ENCODE measurements at regions not wholly inside any gene's neighbourhood (a gene's known extent, or its start where the extent isn't known, plus 50 kb on each side); places are given as distances from the start of the nearest gene placed in this dataset.

GRCh38 chr1:25006770-25007169 is 76.7 kb upstream of the RUNX3 start:
- TF ChIP-seq TOX (CRISPR knock-in tag; IDR thresholded peaks at IDR 0.05; ENCODE audit: borderline replicate concordance) (no peak), ISL1 (CRISPR knock-in tag; IDR thresholded peaks at IDR 0.05) (no peak), ESRRG (CRISPR knock-in tag; IDR thresholded peaks at IDR 0.05) (no peak), RARB (CRISPR knock-in tag; IDR thresholded peaks at IDR 0.05) (no peak), SNAI2 (CRISPR knock-in tag; IDR thresholded peaks at IDR 0.05) (no peak), CSDC2 (CRISPR knock-in tag; IDR thresholded peaks at IDR 0.05) (no peak), ZNF8 (CRISPR knock-in tag; IDR thresholded peaks at IDR 0.05) (no peak), PPARA (CRISPR knock-in tag; IDR thresholded peaks at IDR 0.05; ENCODE audit: borderline replicate concordance) (no peak), ZFP30 (CRISPR knock-in tag; IDR thresholded peaks at IDR 0.05) (no peak), POU6F1 (CRISPR knock-in tag; IDR thresholded peaks at IDR 0.05; ENCODE audit: borderline replicate concordance, low read depth) (no peak), CREB5 (CRISPR knock-in tag; IDR thresholded peaks at IDR 0.05; ENCODE audit: low read depth) (no peak), OSR1 (CRISPR knock-in tag; IDR thresholded peaks at IDR 0.05) (no peak), ZNF565 (CRISPR knock-in tag; conservative IDR thresholded peaks at IDR 0.05; ENCODE audit: low read depth) (no peak), TSHZ2 (CRISPR knock-in tag; IDR thresholded peaks at IDR 0.05) (no peak)
- ATAC-seq: no peak

GRCh38 chr1:25004355-25004754 is 74.3 kb upstream of the RUNX3 start:
- no peak for ATAC-seq
- no peak for TF ChIP-seq GLIS3 (CRISPR knock-in tag; IDR thresholded peaks at IDR 0.05)
- TF ChIP-seq PPARA (CRISPR knock-in tag; IDR thresholded peaks at IDR 0.05; ENCODE audit: borderline replicate concordance): no peak
- no peak for TF ChIP-seq OSR1 (CRISPR knock-in tag; IDR thresholded peaks at IDR 0.05)
- no peak for TF ChIP-seq ESRRG (CRISPR knock-in tag; IDR thresholded peaks at IDR 0.05)
- no peak for TF ChIP-seq ZNF70 (CRISPR knock-in tag; IDR thresholded peaks at IDR 0.05)
- no peak for TF ChIP-seq ZC3H10 (CRISPR knock-in tag; IDR thresholded peaks at IDR 0.05)

- no peak for ATAC-seq
- TF ChIP-seq ZNF8 (CRISPR knock-in tag; IDR thresholded peaks at IDR 0.05) (no peak), ESRRG (CRISPR knock-in tag; IDR thresholded peaks at IDR 0.05) (no peak), CREB5 (CRISPR knock-in tag; IDR thresholded peaks at IDR 0.05; ENCODE audit: low read depth) (no peak), ISL1 (CRISPR knock-in tag; IDR thresholded peaks at IDR 0.05) (no peak), ARNTL (CRISPR knock-in tag; IDR thresholded peaks at IDR 0.05; ENCODE audit: borderline replicate concordance, low read depth) (no peak), ZC3H10 (CRISPR knock-in tag; IDR thresholded peaks at IDR 0.05) (no peak), ZNF565 (CRISPR knock-in tag; conservative IDR thresholded peaks at IDR 0.05; ENCODE audit: low read depth) (no peak)
Measured at GRCh38 chr1:25003457-25004190, 73.5 kb upstream of the RUNX3 start.

- ATAC-seq: no peak
- no peak for TF ChIP-seq ZC3H10 (CRISPR knock-in tag; IDR thresholded peaks at IDR 0.05)
- TF ChIP-seq BACH2 (CRISPR knock-in tag; IDR thresholded peaks at IDR 0.05; ENCODE audit: borderline replicate concordance): no peak
- no peak for TF ChIP-seq ZNF70 (CRISPR knock-in tag; IDR thresholded peaks at IDR 0.05)
- TF ChIP-seq TSHZ2 (CRISPR knock-in tag; IDR thresholded peaks at IDR 0.05): no peak
- TF ChIP-seq ZNF565 (CRISPR knock-in tag; conservative IDR thresholded peaks at IDR 0.05; ENCODE audit: low read depth): no peak
- TF ChIP-seq GLIS3 (CRISPR knock-in tag; IDR thresholded peaks at IDR 0.05): no peak
- no peak for TF ChIP-seq CSRNP3 (CRISPR knock-in tag; IDR thresholded peaks at IDR 0.05)
- no peak for TF ChIP-seq OSR1 (CRISPR knock-in tag; IDR thresholded peaks at IDR 0.05)
- TF ChIP-seq RARB (CRISPR knock-in tag; IDR thresholded peaks at IDR 0.05): no peak
- TF ChIP-seq PATZ1 (CRISPR knock-in tag; IDR thresholded peaks at IDR 0.05; ENCODE audit: borderline replicate concordance): no peak
- no peak for TF ChIP-seq ZFP30 (CRISPR knock-in tag; IDR thresholded peaks at IDR 0.05)
- TF ChIP-seq SNAI2 (CRISPR knock-in tag; IDR thresholded peaks at IDR 0.05): no peak
Measured at GRCh38 chr1:25003000-25003399, 72.9 kb upstream of the RUNX3 start.
